Activated T-cell treated with anti-CD3 and anti-CD28 coated beads, Interleukin-2, amount 50 U/mL, for 48 hours (primary cell): ENCODE measurements at regions not wholly inside any gene's neighbourhood (a gene's known extent, or its start where the extent isn't known, plus 50 kb on each side); places are given as distances from the start of the nearest gene placed in this dataset.
A peak's percentile ranks its signal among the peaks of the same experiment; 100 is the strongest.

Source experiments
- DNase-seq, 2 experiments: peaks; one replicate each; pipeline ENCODE4 v3.0.0-alpha.2; 2020

DNA sequence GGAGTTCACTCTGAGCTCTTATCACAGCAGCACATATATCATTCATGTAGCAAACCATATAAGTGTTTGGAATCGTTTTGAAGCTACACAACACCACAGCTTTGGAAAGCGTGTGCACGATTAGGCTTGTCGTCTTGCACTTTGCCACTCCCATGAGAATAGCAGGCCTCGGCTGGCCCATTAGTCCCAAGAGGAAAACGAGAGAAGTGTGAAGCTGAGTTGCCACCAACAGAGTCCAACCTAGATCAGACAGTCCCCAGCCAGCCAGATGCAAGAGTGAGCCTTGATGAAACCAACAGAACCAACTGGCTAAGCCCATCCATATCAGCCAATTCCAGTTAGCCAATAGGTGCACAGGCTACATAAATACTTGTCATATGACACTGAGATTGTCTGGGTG lies 238.4 kb downstream of the C1orf94 start:
- DNase-seq: no peak

- DNase-seq: no peak
Measured at GRCh38 chr1:34418166-34418565, 241.5 kb downstream of the C1orf94 start.

DNA sequence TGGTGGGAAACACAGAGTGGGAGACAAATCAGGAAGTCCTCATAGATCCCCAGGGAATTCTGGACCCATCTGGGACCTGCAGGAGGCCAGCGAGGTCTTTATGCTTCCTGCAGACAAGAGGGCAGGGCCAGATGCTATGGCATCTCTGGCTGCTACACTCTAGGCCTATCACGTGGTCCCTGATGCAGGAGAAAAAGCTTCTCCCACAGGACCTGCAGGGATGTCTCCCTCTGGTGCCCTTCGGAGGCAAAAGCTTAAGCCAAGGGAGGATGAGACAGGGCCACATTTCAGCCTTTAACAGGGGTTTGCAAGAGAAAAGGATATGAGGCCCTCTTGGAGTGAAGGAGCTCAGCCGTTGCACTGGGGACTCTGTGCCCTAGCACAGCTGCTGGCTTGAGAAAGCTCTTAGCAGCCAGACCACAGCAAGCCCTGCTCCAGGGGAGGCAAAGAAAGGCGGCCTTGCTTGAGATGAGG lies 243.0 kb downstream of the C1orf94 start:
- no peak for DNase-seq

GRCh38 chr1:34425046-34425445 lies 248.3 kb downstream of the C1orf94 start:
- no peak for DNase-seq

DNA sequence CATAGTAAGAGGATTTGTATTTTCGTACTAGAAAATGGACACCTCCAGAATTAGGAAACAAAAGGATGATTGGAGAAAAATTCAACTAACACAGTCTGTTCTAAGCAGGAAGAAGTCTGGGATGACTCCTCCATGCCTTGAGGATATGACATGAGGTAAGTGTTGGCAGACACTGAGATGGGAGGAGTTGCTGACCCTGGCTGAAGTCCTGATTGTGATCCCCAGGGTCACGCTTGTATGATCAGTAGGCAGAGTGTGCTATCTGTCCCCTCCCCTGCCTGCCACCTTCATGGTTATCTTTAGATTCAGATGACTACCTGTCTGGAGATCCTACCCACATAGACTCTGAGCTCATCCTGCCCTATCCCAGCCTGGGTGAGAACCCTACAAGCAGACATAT lies 249.1 kb downstream of the C1orf94 start:
- DNase-seq: no peak

DNA sequence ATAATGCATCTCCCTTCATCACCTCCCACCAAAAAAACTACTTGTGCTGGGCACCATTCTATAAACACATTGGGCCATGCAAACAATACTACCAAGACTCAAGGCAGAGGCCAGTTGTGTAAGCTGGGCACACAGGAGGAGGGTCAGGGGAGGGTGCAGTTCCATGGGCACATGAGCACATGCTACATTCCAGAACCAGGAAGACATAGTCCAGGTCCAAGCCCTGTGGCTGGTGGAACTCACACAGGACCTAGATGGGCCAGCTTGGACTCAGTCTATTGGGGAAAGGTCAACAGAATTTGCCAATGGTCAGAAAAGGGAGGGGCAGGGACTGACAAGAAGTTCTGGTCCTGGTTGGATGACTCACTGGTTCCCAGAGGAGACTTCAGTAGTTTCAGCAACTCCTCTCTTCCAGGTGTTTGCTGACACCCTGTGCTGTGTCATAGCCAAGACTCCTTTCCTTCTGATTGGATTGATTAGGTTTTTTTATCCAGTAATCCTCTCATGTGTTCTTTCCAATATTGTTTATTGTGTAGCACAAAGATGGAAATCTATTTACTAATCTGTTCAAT lies 249.7 kb downstream of the C1orf94 start:
- DNase-seq: no peak

DNA sequence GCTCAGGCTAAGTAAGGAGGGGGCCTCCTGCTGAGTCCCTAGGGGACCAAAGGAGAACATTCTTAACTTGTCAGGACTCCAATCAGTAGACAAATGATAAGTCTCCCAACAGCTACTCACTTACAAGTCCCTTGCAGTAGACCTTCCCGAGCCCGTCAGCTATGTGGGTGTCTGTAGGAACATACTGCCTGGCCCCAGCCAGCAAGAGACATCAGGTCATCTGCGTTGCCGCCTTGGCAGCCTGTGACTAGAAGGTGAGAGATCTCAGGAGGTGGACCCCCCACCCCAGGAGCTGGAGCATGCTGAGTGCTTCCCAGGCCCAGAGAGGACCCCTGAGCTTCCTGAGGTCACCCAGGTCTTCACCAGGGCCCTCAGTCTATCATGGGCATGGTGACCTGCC lies 250.5 kb downstream of the C1orf94 start:
- DNase-seq: no peak

DNA sequence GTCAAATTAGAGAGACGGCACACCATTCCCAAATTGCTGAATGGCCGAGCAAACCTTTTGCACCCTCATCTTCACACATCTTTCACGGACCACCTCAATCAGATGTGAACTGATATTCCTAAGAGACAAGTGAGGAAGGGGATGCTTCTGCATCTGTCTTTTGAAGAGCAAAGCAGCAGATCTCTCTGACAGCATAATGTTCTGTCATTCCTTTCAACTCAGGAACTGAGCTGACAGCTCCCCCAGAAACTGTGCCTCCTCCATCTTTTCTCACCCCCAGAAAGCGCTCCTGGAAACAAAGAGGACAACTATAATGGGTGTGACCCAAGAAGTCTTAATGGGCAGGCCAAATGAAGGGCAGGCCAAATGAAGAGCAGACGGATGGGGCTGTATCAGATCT lies 256.4 kb downstream of the C1orf94 start:
- DNase-seq: no peak

GRCh38 chr1:34436836-34437235 lies 260.1 kb downstream of the C1orf94 start:
- DNase-seq: no peak

GRCh38 chr1:34441259-34442069 lies 264.8 kb downstream of the C1orf94 start:
- no peak for DNase-seq

GRCh38 chr1:34444516-34444915 lies 267.8 kb downstream of the C1orf94 start:
- no peak for DNase-seq

GRCh38 chr1:34450325-34450724 lies 273.6 kb downstream of the C1orf94 start:
- no peak for DNase-seq

DNA sequence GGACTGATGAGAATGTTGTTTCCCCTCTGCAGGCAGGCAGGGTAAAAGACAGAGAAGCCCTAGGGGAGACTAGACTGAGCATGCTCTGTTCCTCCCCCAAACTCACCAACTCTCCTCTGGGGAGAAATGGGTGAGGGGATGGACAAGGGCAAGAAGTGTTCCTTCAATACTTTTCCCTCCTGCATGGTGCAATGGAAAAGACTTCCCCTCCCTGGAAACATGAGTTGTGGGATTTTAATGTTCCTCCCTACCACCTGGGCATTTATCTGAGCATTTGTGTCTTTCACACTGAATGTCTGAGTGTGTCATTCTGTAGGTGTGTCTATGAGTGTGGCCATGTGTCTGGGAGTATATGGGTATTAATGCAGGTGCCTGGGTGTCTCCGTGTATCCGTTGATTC lies 275.7 kb downstream of the C1orf94 start:
- DNase-seq: no peak

- no peak for DNase-seq
Measured at GRCh38 chr1:34455121-34455520, 278.4 kb downstream of the C1orf94 start.

DNA sequence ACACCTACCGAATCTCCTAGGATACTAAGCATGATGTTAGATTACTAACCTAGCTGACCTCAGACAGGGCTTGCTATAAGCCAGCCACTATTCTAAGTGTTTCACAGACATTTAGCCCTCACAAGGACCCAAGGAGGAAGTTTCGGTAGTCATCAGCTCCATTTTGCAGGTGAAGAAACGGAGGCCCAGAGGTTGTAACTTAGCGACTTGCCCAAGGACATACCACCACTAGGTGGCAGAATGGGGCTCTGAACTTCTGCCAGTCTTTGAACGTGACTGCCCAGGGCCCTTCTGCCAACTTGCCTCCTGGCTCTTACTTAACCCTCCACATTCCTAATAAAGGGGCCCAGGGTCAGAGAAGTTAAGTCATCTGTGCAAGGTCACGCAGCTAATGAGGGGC lies 283.5 kb downstream of the C1orf94 start:
- DNase-seq: peak; percentile 56 to 63

- DNase-seq: no peak
Measured at GRCh38 chr1:34470401-34470800, 284.4 kb upstream of the GJB5 start.

DNA sequence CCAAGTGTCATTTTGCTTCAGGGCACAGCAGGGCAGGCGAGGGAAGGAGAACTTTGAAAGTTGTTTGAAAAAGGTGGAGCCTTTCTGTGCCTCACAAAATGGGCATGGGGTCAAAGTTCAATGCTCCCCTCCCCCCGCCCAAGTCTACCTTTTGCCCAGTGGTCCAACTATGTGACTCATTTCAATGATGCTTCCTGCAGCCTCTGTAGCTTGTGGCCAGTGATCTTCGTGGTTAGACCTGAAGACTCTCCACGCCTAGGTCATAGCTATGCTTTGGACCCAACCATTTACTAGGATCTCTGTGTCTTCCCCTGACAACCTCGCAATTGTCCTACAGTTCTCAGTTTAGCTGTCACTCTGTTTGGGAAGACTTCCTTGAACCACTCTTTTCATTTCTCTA lies 280.3 kb upstream of the GJB5 start:
- no peak for DNase-seq

GRCh38 chr1:34476371-34476770 lies 278.5 kb upstream of the GJB5 start:
- DNase-seq: no peak

- no peak for DNase-seq
Measured at GRCh38 chr1:34477632-34478141, 277.2 kb upstream of the GJB5 start.

- no peak for DNase-seq
Measured at GRCh38 chr1:34478515-34479076, 276.3 kb upstream of the GJB5 start.

DNA sequence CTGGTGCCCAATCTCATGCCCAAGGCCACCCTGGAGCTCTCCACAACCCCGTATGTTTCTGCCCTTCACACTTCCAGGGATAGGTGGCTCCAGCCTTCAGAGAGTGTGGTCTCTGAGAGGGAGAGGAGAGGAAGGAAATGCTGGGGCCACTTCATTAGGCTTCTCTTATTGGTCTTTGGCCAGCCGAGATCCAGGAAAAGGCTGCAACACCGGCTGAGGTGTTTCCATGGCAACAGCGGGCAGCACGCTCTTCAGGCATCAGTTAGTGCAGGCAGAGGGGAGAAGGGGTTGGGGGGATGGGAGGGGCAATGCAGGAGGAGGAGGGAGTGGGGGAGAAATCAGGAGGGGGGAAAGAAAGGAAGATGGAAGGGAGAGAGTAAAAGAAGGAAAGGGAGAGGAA lies 275.1 kb upstream of the GJB5 start:
- no peak for DNase-seq

- no peak for DNase-seq
Measured at GRCh38 chr1:34488080-34488708, 266.7 kb upstream of the GJB5 start.

DNA sequence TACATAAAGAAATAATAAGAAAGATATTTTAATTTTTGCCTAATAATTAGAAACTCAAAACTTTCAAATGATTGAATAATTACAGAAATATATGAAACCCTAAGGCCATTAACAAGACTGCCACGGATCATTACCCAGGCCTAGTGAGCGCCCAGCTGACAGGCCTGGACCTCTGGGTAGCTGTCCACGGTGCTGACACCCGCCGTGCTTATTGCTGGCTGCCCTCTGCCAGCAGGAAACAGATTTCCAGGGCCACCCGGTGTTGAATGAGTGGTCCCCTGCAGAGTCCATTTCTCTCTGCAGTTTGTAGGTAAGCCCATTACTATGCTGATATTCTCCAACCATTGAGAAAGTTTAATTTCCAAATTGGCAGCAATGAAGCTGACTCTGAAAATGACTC lies 254.4 kb upstream of the GJB5 start:
- no peak for DNase-seq

GRCh38 chr1:34511802-34512201 lies 243.0 kb upstream of the GJB5 start:
- DNase-seq: no peak
